ENCODE measurements at regions not wholly inside any gene's neighbourhood (a gene's known extent, or its start where the extent isn't known, plus 50 kb on each side); places are given as distances from the start of the nearest gene placed in this dataset.

- H3K4me1 ChIP-seq = no peaks in the 10 kb centered on the region
- no peak overlapping the region for H3K4me3 ChIP-seq
- no peak for DNase-seq (ENCODE audit: low spot score in 2 of 2)
- H3K9me3 ChIP-seq = no peaks in the 10 kb centered on the region
- TF ChIP-seq CTCF (IDR thresholded peaks at IDR 0.05) (no peak), EP300 (IDR thresholded peaks at IDR 0.05) (no peak), POLR2A (IDR thresholded peaks at IDR 0.05) (no peak)
- no peak overlapping the region for H3K27ac ChIP-seq
- WGBS, 2 donors = 73% methylated on average over 5 of the region's 5 CpGs
- no peaks in the 10 kb centered on the region for H3K27me3 ChIP-seq
- H3K36me3 ChIP-seq = no peaks in the 10 kb centered on the region
Observed at GRCh38 chr5:34591723-34592122, 64.4 kb upstream of the RAI14 start.

DNA sequence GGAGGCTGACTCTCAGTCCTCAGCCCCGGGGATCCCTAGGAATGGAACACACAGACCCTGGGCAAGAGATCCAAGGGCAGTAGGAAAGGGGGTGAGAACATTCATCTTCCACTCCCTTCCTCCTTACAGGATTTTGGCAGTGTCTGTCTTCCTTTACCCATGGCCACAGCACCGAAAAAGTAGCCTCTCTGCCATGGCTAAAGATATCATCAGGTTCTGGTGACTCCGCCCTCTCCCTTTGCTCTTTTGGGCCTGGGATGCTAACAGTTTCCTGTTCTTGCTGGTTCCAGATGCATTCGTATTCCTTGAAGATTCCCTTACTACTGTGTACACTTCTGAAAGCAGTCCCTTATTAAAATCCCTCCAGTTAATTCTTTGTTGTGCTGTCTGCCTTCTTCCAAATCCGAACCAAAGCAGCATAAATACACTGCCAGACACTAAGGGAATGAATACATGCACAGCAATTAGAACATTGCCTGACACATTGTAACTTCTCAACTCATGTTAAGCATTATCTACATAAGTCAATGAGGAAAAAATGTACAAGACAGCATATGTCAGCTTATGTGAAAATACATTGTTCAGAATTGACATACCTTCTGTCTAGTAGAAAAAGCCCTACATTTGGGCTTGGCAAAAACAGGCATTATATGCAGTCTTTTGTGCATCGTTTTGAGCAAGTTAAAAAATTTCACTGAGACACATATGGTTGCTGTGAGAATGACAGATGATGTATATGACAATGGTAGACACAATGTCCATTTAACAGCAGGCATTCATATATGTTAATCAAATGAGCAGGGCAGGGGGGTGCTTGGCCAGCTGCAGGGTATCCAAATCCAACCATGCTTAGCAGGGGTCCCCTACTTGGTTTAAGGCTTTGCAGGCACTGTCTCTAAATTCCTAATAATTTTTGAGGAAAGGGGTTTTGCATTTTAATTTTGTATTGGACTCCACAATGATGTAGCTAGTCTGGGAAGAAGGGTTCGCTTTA lies 58.8 kb upstream of the RAI14 start:
- WGBS, 2 donors = 51 to 58% methylated on average over 7 of the region's 7 CpGs
- Histone ChIP-seq H3K4me1 (peaks cover 0 to 26% (median 11%) of the 10 kb centered on the region in 4 donors), H3K36me3 (no peaks in the 10 kb centered on the region), H3K4me3 (no peak overlapping the region), H3K27ac (peak overlapping the region in 2 of 4 donors; percentile 56 to 63), H3K9me3 (no peaks in the 10 kb centered on the region), H3K27me3 (no peaks in the 10 kb centered on the region)
- TF ChIP-seq CTCF (IDR thresholded peaks at IDR 0.05) (no peak), EP300 (IDR thresholded peaks at IDR 0.05) (no peak), POLR2A (IDR thresholded peaks at IDR 0.05) (no peak)
- no peak for DNase-seq (ENCODE audit: low spot score in 2 of 2)

- Histone ChIP-seq H3K36me3 (no peaks in the 10 kb centered on the region), H3K4me1 (peaks cover 0 to 26% (median 11%) of the 10 kb centered on the region in 4 donors), H3K27ac (peak overlapping the region in 2 of 4 donors; percentile 63 to 81), H3K27me3 (no peaks in the 10 kb centered on the region), H3K4me3 (no peak overlapping the region), H3K9me3 (no peaks in the 10 kb centered on the region)
- WGBS, 2 donors = 48 to 64% methylated on average over 5 of the region's 5 CpGs
- peak in 1 of 2 donors; percentile 22 for DNase-seq (ENCODE audit: low spot score in 2 of 2)
- TF ChIP-seq EP300 (IDR thresholded peaks at IDR 0.05) (peak in 1 of 2 donors; percentile 57), POLR2A (IDR thresholded peaks at IDR 0.05) (no peak)
Observed at GRCh38 chr5:34598177-34598794, 57.8 kb upstream of the RAI14 start.

GRCh38 chr5:34599471-34600117 lies 56.5 kb upstream of the RAI14 start:
- H3K9me3 ChIP-seq = no peaks in the 10 kb centered on the region
- peaks cover 0 to 26% (median 11%) of the 10 kb centered on the region in 4 donors for H3K4me1 ChIP-seq
- peak overlapping the region in 1 of 4 donors; percentile 81 for H3K27ac ChIP-seq
- no peak for DNase-seq (ENCODE audit: low spot score in 2 of 2)
- no peaks in the 10 kb centered on the region for H3K36me3 ChIP-seq
- no peak overlapping the region for H3K4me3 ChIP-seq
- TF ChIP-seq POLR2A (IDR thresholded peaks at IDR 0.05) = no peak
- no peak for TF ChIP-seq CTCF (IDR thresholded peaks at IDR 0.05)
- no peak for TF ChIP-seq EP300 (IDR thresholded peaks at IDR 0.05)
- 91 to 93% methylated on average over 4 of the region's 4 CpGs for WGBS, 2 donors
- no peaks in the 10 kb centered on the region for H3K27me3 ChIP-seq

GRCh38 chr5:34600118-34600493 lies 56.0 kb upstream of the RAI14 start:
- TF ChIP-seq POLR2A (IDR thresholded peaks at IDR 0.05) = no peak
- TF ChIP-seq CTCF (IDR thresholded peaks at IDR 0.05) = no peak
- peaks cover 0 to 26% (median 11%) of the 10 kb centered on the region in 4 donors for H3K4me1 ChIP-seq
- no peaks in the 10 kb centered on the region for H3K36me3 ChIP-seq
- no peaks in the 10 kb centered on the region for H3K27me3 ChIP-seq
- 93 to 97% methylated on average over 4 of the region's 4 CpGs for WGBS, 2 donors
- H3K27ac ChIP-seq = no peak overlapping the region
- no peaks in the 10 kb centered on the region for H3K9me3 ChIP-seq
- no peak overlapping the region for H3K4me3 ChIP-seq
- no peak for DNase-seq (ENCODE audit: low spot score in 2 of 2)

All from tibial nerve (tissue), 4 donors.